ENCODE measurements at regions not wholly inside any gene's neighbourhood (a gene's known extent, or its start where the extent isn't known, plus 50 kb on each side); places are given as distances from the start of the nearest gene placed in this dataset.

- Mint-ChIP-seq H3K27me3 (ENCODE audit: insufficient read depth, unreplicated experiment) (no peaks in the 10 kb centered on the region), H3K4me3 (ENCODE audit: unreplicated experiment) (no peak overlapping the region), H3K9me3 (ENCODE audit: unreplicated experiment) (no peaks in the 10 kb centered on the region), H3K27ac (ENCODE audit: unreplicated experiment) (no peak overlapping the region), H3K4me1 (ENCODE audit: low read depth, unreplicated experiment) (no peaks in the 10 kb centered on the region), H3K36me3 (ENCODE audit: insufficient read depth, unreplicated experiment) (no peaks in the 10 kb centered on the region)
- CTCF ChIA-PET = no interaction called here
- POLR2A ChIA-PET = no interaction called here
- TF ChIP-seq, protein P1, sequence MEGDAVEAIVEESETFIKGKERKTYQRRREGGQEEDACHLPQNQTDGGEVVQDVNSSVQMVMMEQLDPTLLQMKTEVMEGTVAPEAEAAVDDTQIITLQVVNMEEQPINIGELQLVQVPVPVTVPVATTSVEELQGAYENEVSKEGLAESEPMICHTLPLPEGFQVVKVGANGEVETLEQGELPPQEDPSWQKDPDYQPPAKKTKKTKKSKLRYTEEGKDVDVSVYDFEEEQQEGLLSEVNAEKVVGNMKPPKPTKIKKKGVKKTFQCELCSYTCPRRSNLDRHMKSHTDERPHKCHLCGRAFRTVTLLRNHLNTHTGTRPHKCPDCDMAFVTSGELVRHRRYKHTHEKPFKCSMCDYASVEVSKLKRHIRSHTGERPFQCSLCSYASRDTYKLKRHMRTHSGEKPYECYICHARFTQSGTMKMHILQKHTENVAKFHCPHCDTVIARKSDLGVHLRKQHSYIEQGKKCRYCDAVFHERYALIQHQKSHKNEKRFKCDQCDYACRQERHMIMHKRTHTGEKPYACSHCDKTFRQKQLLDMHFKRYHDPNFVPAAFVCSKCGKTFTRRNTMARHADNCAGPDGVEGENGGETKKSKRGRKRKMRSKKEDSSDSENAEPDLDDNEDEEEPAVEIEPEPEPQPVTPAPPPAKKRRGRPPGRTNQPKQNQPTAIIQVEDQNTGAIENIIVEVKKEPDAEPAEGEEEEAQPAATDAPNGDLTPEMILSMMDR (IDR thresholded peaks at IDR 0.05; ENCODE audit: insufficient read depth in 1 of 2, low read depth in 1 of 2, low read length in 1 of 2, severe bottlenecking in 1 of 2, unreplicated experiment in 1 of 2) = no peak
- no peaks in the 10 kb centered on the region for H3K27me3 ChIP-seq (replicated peaks; ENCODE audit: control insufficient read depth, insufficient read depth, low read length)
- H3K4me1 ChIP-seq = peaks cover 8% of the 10 kb centered on the region
- no TSS peak for BruUV-seq (replicated peaks)
- DNase-seq = no peak
- intact Hi-C loops (cut with micrococcal nuclease; ENCODE audit: unreplicated experiment) = no loop called here
- no peaks in the 10 kb centered on the region for H3K36me3 ChIP-seq (ENCODE audit: control insufficient read depth, insufficient read depth, low read length)
- no peaks in the 10 kb centered on the region for H3K9me3 ChIP-seq
- H3K4me3 ChIP-seq (ENCODE audit: low read depth, low read length) = no peak overlapping the region
Measured at GRCh38 chr10:84848967-84849366, 520.6 kb downstream of the CCSER2 start.

DNA sequence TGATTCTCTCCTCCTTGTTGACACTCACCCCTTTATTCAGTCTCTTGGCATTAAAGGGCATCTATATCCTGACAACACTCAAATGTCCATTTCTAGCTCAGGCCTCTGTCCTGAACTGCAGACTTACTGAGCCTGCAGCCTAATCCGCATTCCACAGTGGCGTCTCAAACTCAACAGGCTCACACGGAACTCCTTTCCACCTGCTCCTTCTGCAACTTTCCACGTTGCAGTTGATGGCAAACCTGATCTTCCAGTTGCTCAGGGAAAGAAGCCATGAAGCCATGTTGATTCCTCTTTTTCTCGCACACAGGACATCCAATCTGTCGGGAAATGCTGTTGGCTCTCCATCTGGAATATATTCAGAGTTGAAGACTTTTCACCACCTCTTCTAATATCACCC is 522.4 kb downstream of the CCSER2 start:
- no peak overlapping the region for H3K4me3 ChIP-seq (ENCODE audit: low read depth, low read length)
- POLR2A ChIA-PET = no interaction called here
- H3K4me1 Mint-ChIP-seq (ENCODE audit: low read depth, unreplicated experiment) = no peaks in the 10 kb centered on the region
- no peaks in the 10 kb centered on the region for H3K36me3 Mint-ChIP-seq (ENCODE audit: insufficient read depth, unreplicated experiment)
- no peaks in the 10 kb centered on the region for H3K36me3 ChIP-seq (ENCODE audit: control insufficient read depth, insufficient read depth, low read length)
- CTCF ChIA-PET = no interaction called here
- intact Hi-C loops (cut with micrococcal nuclease; ENCODE audit: unreplicated experiment) = no loop called here
- BruUV-seq (replicated peaks) = no TSS peak
- H3K27me3 Mint-ChIP-seq (ENCODE audit: insufficient read depth, unreplicated experiment) = no peaks in the 10 kb centered on the region
- H3K27me3 ChIP-seq (replicated peaks; ENCODE audit: control insufficient read depth, insufficient read depth, low read length) = no peaks in the 10 kb centered on the region
- DNase-seq = no peak
- peaks cover 10% of the 10 kb centered on the region for H3K4me1 ChIP-seq
- H3K4me3 Mint-ChIP-seq (ENCODE audit: unreplicated experiment) = no peak overlapping the region
- TF ChIP-seq, protein P1 (IDR thresholded peaks at IDR 0.05; ENCODE audit: insufficient read depth in 1 of 2, low read depth in 1 of 2, low read length in 1 of 2, severe bottlenecking in 1 of 2, unreplicated experiment in 1 of 2) = no peak
- H3K9me3 Mint-ChIP-seq (ENCODE audit: unreplicated experiment) = no peaks in the 10 kb centered on the region
- H3K9me3 ChIP-seq = no peaks in the 10 kb centered on the region
- H3K27ac Mint-ChIP-seq (ENCODE audit: unreplicated experiment) = no peak overlapping the region

DNA sequence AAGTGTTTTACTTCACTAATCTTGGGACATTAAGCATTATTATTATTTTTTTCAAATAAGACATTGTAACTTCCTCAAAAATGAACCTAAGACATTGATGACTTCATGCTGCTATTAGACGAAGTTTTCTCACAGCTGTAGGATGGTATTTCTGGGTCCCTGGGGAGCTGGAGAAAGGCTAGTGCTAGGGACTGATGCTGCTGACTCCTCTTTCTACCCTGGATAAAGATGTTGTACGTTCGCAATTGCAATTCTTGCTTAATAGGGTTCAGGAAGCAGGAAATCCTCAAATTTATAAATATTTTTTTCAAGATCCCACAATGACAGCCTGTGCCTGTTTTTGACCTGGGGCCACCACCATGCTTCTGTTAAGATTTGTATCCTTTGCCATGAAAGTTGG is 526.0 kb downstream of the CCSER2 start:
- Mint-ChIP-seq H3K36me3 (ENCODE audit: insufficient read depth, unreplicated experiment) (no peaks in the 10 kb centered on the region), H3K27ac (ENCODE audit: unreplicated experiment) (no peak overlapping the region), H3K4me3 (ENCODE audit: unreplicated experiment) (no peak overlapping the region), H3K27me3 (ENCODE audit: insufficient read depth, unreplicated experiment) (no peaks in the 10 kb centered on the region), H3K9me3 (ENCODE audit: unreplicated experiment) (no peaks in the 10 kb centered on the region), H3K4me1 (ENCODE audit: low read depth, unreplicated experiment) (no peaks in the 10 kb centered on the region)
- H3K4me1 ChIP-seq = peaks cover 10% of the 10 kb centered on the region
- TF ChIP-seq, protein P1 (IDR thresholded peaks at IDR 0.05; ENCODE audit: insufficient read depth in 1 of 2, low read depth in 1 of 2, low read length in 1 of 2, severe bottlenecking in 1 of 2, unreplicated experiment in 1 of 2) = no peak
- BruUV-seq (replicated peaks) = no TSS peak
- no peaks in the 10 kb centered on the region for H3K36me3 ChIP-seq (ENCODE audit: control insufficient read depth, insufficient read depth, low read length)
- H3K4me3 ChIP-seq (ENCODE audit: low read depth, low read length) = no peak overlapping the region
- POLR2A ChIA-PET = no interaction called here
- no peak for DNase-seq
- no peaks in the 10 kb centered on the region for H3K9me3 ChIP-seq
- H3K27me3 ChIP-seq (replicated peaks; ENCODE audit: control insufficient read depth, insufficient read depth, low read length) = no peaks in the 10 kb centered on the region
- intact Hi-C loops (cut with micrococcal nuclease; ENCODE audit: unreplicated experiment) = no loop called here
- CTCF ChIA-PET = no interaction called here

Measured in Caco-2 (cell line).